OCI-LY3 (cell line): ENCODE measurements at regions not wholly inside any gene's neighbourhood (a gene's known extent, or its start where the extent isn't known, plus 50 kb on each side); places are given as distances from the start of the nearest gene placed in this dataset.

Source experiments
- H2AFZ ChIP-seq: fragments of 200-600, 300-600 bp; shearing (Covaris generic); 2 replicates; pipeline ENCODE4 v1.6.0; 2014; ENCODE audit warnings: antibody characterized with exemption, low read depth, low read length
- H3K27ac ChIP-seq: fragments of 200-600, 300-600 bp; sonication (generic); 2 replicates; pipeline ENCODE4 v1.5.1; 2014; ENCODE audit warnings: mild to moderate bottlenecking, low read length, moderate library complexity, mixed read lengths
- H3K27me3 ChIP-seq: fragments of 200-600, 300-600 bp; sonication (generic); 2 replicates; pipeline ENCODE4 v1.6.1; 2014; ENCODE audit warnings: low read depth, low read length, mixed read lengths
- H3K36me3 ChIP-seq: fragments of 200-600, 300-600 bp; sonication (generic); replicated peaks from 2 replicates; pipeline ENCODE3; 2014; ENCODE audit warnings: low read depth, low read length, mixed read lengths
- H3K4me1 ChIP-seq: fragments of 300-600, 200-600 bp; sonication (generic); 2 replicates; pipeline ENCODE4 v1.6.1; 2014; ENCODE audit warnings: low read length, mixed read lengths
- H3K4me2 ChIP-seq: fragments of 200-600, 300-600 bp; sonication (generic); 2 replicates; pipeline ENCODE4 v1.6.1; 2014; ENCODE audit warnings: low read length, mixed read lengths
- H3K4me3 ChIP-seq: fragments of 300-600, 200-600 bp; sonication (generic); 2 replicates; pipeline ENCODE4 v1.5.1; 2014; ENCODE audit warnings: antibody characterized with exemption, mild to moderate bottlenecking, low read length, moderate library complexity
- H3K79me2 ChIP-seq: fragments of 300-600, 200-600 bp; shearing (Covaris generic); 2 replicates; pipeline ENCODE4 v1.6.1; 2014; ENCODE audit warnings: mild to moderate bottlenecking, low read length, mixed read lengths
- H3K9ac ChIP-seq: fragments of 300-600, 200-600 bp; shearing (Covaris generic); 2 replicates; pipeline ENCODE4 v1.6.0; 2014; ENCODE audit warnings: mild to moderate bottlenecking, low read length, moderate library complexity
- H3K9me3 ChIP-seq: fragments of 200-600, 300-600 bp; shearing (Covaris generic); 2 replicates; pipeline ENCODE4 v1.6.1; 2014; ENCODE audit warnings: low read length, mixed read lengths; ENCODE audit not compliant: insufficient read depth
- H4K20me1 ChIP-seq: fragments of 200-600, 300-600 bp; sonication (generic); 2 replicates; pipeline ENCODE4 v1.6.1; 2016; ENCODE audit warnings: low read length, mixed read lengths; ENCODE audit not compliant: insufficient read depth
- EZH2phosphoT487 ChIP-seq: fragments of 200-600 bp; shearing (Covaris generic); IDR thresholded peaks from 2 replicates; pipeline ENCODE4 v1.6.1; 2018; ENCODE audit warnings: antibody characterized with exemption, mixed run types, low read depth
- TF ChIP-seq, protein P1 (sequence below): fragments of 200-600, 300-600 bp; sonication (generic); IDR thresholded peaks from 2 replicates; pipeline ENCODE4 v1.5.1; 2014; ENCODE audit warnings: antibody characterized with exemption, low read length, low read depth

DNA sequence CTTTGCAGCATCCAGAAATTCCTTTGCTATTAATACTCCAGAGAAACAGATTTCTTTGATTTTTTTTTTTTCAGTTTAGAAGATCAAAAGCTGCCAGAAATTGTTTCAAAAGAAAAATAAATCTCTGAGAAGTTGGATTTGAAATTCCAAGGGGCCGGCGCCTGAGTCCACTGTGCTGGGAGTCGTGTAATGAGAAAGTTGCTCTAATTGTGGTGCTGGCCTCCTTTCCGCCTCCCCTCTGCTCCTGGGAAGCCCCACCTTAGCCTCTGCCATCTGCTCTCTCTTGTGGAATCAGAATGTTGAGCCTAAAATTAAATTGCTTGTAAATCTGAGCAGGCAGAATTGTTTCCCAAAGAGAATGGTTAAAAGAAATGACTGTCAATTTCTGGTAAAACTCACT lies 93.3 kb downstream of the EMX2 start:
- Histone ChIP-seq H2AFZ (no peak overlapping the region), H3K79me2 (no peaks in the 10 kb centered on the region)

DNA sequence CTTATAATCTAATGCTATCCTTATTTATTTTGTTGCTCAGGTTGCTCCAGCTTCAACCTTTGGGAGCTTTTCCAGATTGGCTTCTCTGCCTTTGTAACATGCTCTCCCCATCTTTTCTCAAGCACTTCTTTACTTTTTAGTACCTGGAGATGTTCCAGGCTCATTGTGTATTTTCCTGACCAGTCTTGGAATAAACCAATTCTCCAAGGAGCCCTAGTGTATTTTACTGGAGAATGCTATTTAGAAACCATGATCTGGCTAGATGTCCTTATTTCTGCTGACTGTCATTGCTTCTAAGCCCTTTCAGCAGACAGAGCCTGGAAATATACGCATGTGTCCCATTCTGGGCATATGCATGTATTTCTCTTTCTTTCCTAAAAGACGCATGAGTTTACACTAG lies 95.7 kb downstream of the EMX2 start:
- TF ChIP-seq, protein P1, sequence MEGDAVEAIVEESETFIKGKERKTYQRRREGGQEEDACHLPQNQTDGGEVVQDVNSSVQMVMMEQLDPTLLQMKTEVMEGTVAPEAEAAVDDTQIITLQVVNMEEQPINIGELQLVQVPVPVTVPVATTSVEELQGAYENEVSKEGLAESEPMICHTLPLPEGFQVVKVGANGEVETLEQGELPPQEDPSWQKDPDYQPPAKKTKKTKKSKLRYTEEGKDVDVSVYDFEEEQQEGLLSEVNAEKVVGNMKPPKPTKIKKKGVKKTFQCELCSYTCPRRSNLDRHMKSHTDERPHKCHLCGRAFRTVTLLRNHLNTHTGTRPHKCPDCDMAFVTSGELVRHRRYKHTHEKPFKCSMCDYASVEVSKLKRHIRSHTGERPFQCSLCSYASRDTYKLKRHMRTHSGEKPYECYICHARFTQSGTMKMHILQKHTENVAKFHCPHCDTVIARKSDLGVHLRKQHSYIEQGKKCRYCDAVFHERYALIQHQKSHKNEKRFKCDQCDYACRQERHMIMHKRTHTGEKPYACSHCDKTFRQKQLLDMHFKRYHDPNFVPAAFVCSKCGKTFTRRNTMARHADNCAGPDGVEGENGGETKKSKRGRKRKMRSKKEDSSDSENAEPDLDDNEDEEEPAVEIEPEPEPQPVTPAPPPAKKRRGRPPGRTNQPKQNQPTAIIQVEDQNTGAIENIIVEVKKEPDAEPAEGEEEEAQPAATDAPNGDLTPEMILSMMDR: no peak
- no peak for TF ChIP-seq EZH2phosphoT487
- H4K20me1 ChIP-seq: no peaks in the 10 kb centered on the region
- no peaks in the 10 kb centered on the region for H3K79me2 ChIP-seq

More for the DNA sequence above, 93.3 kb downstream of the EMX2 start:
- no peaks in the 10 kb centered on the region for H3K36me3 ChIP-seq
- no peak overlapping the region for H3K27ac ChIP-seq
- no peaks in the 10 kb centered on the region for H3K9me3 ChIP-seq
- no peaks in the 10 kb centered on the region for H3K27me3 ChIP-seq
- no peaks in the 10 kb centered on the region for H3K4me1 ChIP-seq
- no peaks in the 10 kb centered on the region for H4K20me1 ChIP-seq
- H3K9ac ChIP-seq: no peak overlapping the region
- no peak overlapping the region for H3K4me2 ChIP-seq
- no peak overlapping the region for H3K4me3 ChIP-seq
- TF ChIP-seq, protein P1: no peak
- no peak for TF ChIP-seq EZH2phosphoT487

DNA sequence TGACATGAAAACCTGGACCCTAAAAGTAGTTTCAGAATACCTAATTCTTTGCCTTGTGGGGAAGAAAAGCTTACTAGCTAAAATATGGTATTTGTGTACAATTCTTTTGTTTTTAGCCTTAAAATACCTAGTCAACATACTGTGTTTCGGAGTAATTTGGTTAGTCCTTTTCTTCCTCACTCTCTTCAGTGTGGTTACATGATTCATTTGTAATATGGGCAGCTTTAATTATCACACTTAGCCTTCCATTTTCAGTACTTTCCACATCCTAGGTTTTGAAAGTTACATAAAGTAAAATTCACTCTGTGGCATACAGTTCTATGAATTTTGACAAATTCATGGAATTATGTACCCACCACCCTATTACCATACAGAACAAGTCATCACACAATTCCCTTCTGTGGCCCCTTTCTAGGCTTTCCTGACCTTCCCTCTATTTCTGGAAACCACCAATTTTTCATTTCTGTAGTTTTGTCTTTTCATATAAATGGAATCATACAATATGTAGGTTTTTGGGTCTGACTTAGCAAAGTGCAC lies 96.2 kb downstream of the EMX2 start:
- Histone ChIP-seq H2AFZ (no peak overlapping the region), H3K4me2 (no peak overlapping the region), H3K9ac (no peak overlapping the region), H3K4me3 (no peak overlapping the region), H3K4me1 (no peaks in the 10 kb centered on the region), H4K20me1 (no peaks in the 10 kb centered on the region), H3K79me2 (no peaks in the 10 kb centered on the region), H3K27me3 (no peaks in the 10 kb centered on the region), H3K9me3 (no peaks in the 10 kb centered on the region), H3K27ac (no peak overlapping the region), H3K36me3 (no peaks in the 10 kb centered on the region)
- no peak for TF ChIP-seq EZH2phosphoT487
- TF ChIP-seq, protein P1: no peak

More for the DNA sequence above, 95.7 kb downstream of the EMX2 start:
- H3K27me3 ChIP-seq: no peaks in the 10 kb centered on the region
- H3K4me1 ChIP-seq: no peaks in the 10 kb centered on the region
- H3K36me3 ChIP-seq: no peaks in the 10 kb centered on the region
- H2AFZ ChIP-seq: no peak overlapping the region
- H3K27ac ChIP-seq: no peak overlapping the region
- no peak overlapping the region for H3K4me3 ChIP-seq
- H3K9ac ChIP-seq: no peak overlapping the region
- no peak overlapping the region for H3K4me2 ChIP-seq
- no peaks in the 10 kb centered on the region for H3K9me3 ChIP-seq

DNA sequence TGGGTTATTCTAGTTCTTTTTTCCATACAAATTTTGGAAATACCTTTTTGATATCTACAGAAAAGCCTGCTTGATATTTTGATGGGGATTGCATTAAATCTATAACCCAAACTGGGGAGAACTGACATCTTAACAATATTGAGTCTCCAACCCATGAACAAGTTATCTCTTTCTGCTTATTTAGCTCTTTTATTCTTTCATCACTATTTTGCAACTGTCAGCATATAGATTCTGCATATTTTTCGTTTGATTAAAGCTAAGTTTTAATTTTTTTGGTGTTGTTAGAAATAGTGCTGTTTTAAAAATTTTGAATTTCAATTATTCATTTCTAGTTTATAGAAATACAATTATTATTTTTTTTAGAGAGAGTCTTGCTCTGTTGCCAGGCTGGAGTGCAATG lies 97.9 kb downstream of the EMX2 start:
- no peaks in the 10 kb centered on the region for H3K27me3 ChIP-seq
- H2AFZ ChIP-seq: no peak overlapping the region
- H4K20me1 ChIP-seq: no peaks in the 10 kb centered on the region
- H3K4me2 ChIP-seq: no peak overlapping the region
- H3K9me3 ChIP-seq: no peaks in the 10 kb centered on the region
- TF ChIP-seq, protein P1: no peak
- TF ChIP-seq EZH2phosphoT487: no peak
- no peak overlapping the region for H3K27ac ChIP-seq
- no peak overlapping the region for H3K9ac ChIP-seq
- no peaks in the 10 kb centered on the region for H3K36me3 ChIP-seq
- H3K4me1 ChIP-seq: no peaks in the 10 kb centered on the region
- no peaks in the 10 kb centered on the region for H3K79me2 ChIP-seq
- H3K4me3 ChIP-seq: no peak overlapping the region
